ENCODE measurements at regions not wholly inside any gene's neighbourhood (a gene's known extent, or its start where the extent isn't known, plus 50 kb on each side); places are given as distances from the start of the nearest gene placed in this dataset.

DNA sequence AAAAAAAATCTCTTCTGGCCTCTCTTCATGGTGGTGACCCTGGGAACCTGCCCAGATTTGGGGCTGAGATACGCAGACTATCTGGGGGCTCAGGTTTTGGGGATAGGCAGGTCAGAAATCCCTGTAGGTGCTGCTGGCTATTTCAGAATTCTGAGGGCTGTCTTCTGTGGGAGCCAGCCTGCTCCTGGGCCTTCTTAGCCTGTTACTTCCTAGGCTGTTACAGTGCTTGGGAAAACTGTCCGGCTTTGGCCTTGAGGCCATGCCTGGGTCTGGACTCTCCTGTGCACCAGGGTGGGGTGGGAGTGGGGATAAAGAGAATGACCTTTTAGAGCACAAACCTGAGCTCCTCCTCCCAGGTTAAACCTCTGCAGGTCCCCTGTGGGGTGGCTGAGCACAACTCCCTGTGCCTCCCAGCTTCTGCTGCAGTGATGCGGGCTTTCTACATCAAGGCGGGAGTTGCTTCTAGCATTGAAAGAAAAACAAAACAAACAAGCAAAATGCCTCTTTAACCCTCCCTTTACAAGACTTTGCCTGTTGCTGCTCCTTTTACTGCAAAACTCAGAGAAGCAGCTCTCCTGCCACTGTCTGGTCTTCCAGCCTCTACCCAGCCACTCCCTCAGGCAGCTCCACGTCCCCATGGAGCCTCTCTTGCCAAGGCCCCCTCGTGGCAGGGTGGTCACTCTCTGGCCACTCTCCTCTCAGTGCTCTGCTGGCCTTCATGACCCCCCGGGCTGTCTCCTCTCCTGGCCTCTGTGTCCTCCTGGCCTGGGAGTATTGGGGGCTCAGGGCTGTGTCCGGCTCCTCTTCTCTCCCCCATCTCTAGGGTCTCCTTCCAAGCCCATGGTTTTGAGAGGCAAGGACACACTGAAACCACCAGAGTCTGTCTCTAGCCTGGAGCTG lies 293.0 kb upstream of the HS6ST1 start:
- Histone ChIP-seq H3K27ac (ENCODE audit: low read depth in 1 of 2, low read length in 2 of 2) (no peak overlapping the region), H3K4me1 (ENCODE audit: control insufficient read depth in 4 of 4, insufficient read depth in 4 of 4, low read length in 3 of 4) (no peaks in the 10 kb centered on the region), H3K9ac (ENCODE audit: low read depth in 1 of 2, low read length in 2 of 2) (no peak overlapping the region), H3K27me3 (ENCODE audit: control insufficient read depth in 4 of 4, insufficient read depth in 4 of 4, low read length in 3 of 4) (no peaks in the 10 kb centered on the region), H3K4me3 (ENCODE audit: low read depth in 1 of 3, low read length in 3 of 3) (no peak overlapping the region), H3K36me3 (ENCODE audit: control insufficient read depth in 4 of 4, insufficient read depth in 3 of 4, low read depth in 1 of 4, low read length in 3 of 4) (no peaks in the 10 kb centered on the region), H3K9me3 (ENCODE audit: control insufficient read depth in 4 of 4, low read length in 3 of 4) (no peaks in the 10 kb centered on the region)
- no peak for DNase-seq (ENCODE audit: low spot score)
- TF ChIP-seq SP1 (IDR thresholded peaks at IDR 0.05), result no peak
- no peak for TF ChIP-seq HNF4G (IDR thresholded peaks at IDR 0.05)
- TF ChIP-seq, protein P1, sequence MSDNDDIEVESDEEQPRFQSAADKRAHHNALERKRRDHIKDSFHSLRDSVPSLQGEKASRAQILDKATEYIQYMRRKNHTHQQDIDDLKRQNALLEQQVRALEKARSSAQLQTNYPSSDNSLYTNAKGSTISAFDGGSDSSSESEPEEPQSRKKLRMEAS (IDR thresholded peaks at IDR 0.05), result no peak
- no peak for TF ChIP-seq FOXA1 (IDR thresholded peaks at IDR 0.05)
- no peak for TF ChIP-seq EGR1 (IDR thresholded peaks at IDR 0.05; ENCODE audit: low read depth in 2 of 2)
- no peak for TF ChIP-seq JUND (IDR thresholded peaks at IDR 0.05)
- 88% methylated on average over 8 of the region's 8 CpGs for WGBS

DNA sequence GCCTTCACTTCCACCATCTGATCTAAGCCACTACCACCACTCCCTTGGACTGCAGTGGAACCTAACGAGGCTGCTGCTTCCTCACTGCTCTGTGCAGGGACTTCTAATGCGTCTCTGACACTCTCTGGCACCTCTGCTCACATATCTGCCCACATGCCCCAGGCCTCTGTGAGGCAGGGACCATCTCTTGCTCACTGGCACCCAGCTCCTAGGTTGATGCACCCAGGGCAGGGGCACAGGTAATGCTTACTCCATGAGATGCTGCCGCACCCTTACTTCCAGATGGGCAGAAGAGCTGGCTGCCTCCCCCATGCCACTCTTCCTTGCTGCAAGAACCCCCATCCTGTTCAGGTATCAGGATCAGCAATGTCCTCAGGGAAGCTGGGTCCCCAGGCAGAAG lies 294.0 kb upstream of the HS6ST1 start:
- H3K4me1 ChIP-seq (ENCODE audit: control insufficient read depth in 4 of 4, insufficient read depth in 4 of 4, low read length in 3 of 4), result no peaks in the 10 kb centered on the region
- WGBS, result 86% methylated on average over 3 of the region's 3 CpGs
- no peak overlapping the region for H3K9ac ChIP-seq (ENCODE audit: low read depth in 1 of 2, low read length in 2 of 2)
- TF ChIP-seq RXRA (IDR thresholded peaks at IDR 0.05) (no peak), YY1 (IDR thresholded peaks at IDR 0.05) (no peak), JUND (IDR thresholded peaks at IDR 0.05) (no peak), FOXA1 (IDR thresholded peaks at IDR 0.05) (no peak), SP1 (IDR thresholded peaks at IDR 0.05) (no peak), TAF1 (conservative IDR thresholded peaks at IDR 0.05) (no peak), GABPA (IDR thresholded peaks at IDR 0.05 in 1 of 2, conservative IDR thresholded peaks at IDR 0.05 in 1 of 2) (no peak), RAD21 (IDR thresholded peaks at IDR 0.05) (no peak), HNF4A (conservative IDR thresholded peaks at IDR 0.05) (no peak), EGR1 (IDR thresholded peaks at IDR 0.05; ENCODE audit: low read depth in 2 of 2) (no peak), FOXA2 (IDR thresholded peaks at IDR 0.05) (no peak), HNF4G (IDR thresholded peaks at IDR 0.05) (no peak)
- TF ChIP-seq, protein P1 (IDR thresholded peaks at IDR 0.05), result no peak
- TF ChIP-seq, protein P2, sequence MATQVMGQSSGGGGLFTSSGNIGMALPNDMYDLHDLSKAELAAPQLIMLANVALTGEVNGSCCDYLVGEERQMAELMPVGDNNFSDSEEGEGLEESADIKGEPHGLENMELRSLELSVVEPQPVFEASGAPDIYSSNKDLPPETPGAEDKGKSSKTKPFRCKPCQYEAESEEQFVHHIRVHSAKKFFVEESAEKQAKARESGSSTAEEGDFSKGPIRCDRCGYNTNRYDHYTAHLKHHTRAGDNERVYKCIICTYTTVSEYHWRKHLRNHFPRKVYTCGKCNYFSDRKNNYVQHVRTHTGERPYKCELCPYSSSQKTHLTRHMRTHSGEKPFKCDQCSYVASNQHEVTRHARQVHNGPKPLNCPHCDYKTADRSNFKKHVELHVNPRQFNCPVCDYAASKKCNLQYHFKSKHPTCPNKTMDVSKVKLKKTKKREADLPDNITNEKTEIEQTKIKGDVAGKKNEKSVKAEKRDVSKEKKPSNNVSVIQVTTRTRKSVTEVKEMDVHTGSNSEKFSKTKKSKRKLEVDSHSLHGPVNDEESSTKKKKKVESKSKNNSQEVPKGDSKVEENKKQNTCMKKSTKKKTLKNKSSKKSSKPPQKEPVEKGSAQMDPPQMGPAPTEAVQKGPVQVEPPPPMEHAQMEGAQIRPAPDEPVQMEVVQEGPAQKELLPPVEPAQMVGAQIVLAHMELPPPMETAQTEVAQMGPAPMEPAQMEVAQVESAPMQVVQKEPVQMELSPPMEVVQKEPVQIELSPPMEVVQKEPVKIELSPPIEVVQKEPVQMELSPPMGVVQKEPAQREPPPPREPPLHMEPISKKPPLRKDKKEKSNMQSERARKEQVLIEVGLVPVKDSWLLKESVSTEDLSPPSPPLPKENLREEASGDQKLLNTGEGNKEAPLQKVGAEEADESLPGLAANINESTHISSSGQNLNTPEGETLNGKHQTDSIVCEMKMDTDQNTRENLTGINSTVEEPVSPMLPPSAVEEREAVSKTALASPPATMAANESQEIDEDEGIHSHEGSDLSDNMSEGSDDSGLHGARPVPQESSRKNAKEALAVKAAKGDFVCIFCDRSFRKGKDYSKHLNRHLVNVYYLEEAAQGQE (IDR thresholded peaks at IDR 0.05), result no peak
- TF ChIP-seq, protein P3, sequence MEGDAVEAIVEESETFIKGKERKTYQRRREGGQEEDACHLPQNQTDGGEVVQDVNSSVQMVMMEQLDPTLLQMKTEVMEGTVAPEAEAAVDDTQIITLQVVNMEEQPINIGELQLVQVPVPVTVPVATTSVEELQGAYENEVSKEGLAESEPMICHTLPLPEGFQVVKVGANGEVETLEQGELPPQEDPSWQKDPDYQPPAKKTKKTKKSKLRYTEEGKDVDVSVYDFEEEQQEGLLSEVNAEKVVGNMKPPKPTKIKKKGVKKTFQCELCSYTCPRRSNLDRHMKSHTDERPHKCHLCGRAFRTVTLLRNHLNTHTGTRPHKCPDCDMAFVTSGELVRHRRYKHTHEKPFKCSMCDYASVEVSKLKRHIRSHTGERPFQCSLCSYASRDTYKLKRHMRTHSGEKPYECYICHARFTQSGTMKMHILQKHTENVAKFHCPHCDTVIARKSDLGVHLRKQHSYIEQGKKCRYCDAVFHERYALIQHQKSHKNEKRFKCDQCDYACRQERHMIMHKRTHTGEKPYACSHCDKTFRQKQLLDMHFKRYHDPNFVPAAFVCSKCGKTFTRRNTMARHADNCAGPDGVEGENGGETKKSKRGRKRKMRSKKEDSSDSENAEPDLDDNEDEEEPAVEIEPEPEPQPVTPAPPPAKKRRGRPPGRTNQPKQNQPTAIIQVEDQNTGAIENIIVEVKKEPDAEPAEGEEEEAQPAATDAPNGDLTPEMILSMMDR (IDR thresholded peaks at IDR 0.05; ENCODE audit: low read depth, low read length, missing input control), result no peak
- TF ChIP-seq, protein P4, sequence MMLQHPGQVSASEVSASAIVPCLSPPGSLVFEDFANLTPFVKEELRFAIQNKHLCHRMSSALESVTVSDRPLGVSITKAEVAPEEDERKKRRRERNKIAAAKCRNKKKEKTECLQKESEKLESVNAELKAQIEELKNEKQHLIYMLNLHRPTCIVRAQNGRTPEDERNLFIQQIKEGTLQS (IDR thresholded peaks at IDR 0.05), result no peak
- no peak overlapping the region for H3K27ac ChIP-seq (ENCODE audit: low read depth in 1 of 2, low read length in 2 of 2)
- no peaks in the 10 kb centered on the region for H3K36me3 ChIP-seq (ENCODE audit: control insufficient read depth in 4 of 4, insufficient read depth in 3 of 4, low read depth in 1 of 4, low read length in 3 of 4)
- DNase-seq (ENCODE audit: low spot score), result no peak
- no peaks in the 10 kb centered on the region for H3K27me3 ChIP-seq (ENCODE audit: control insufficient read depth in 4 of 4, insufficient read depth in 4 of 4, low read length in 3 of 4)
- no peaks in the 10 kb centered on the region for H3K9me3 ChIP-seq (ENCODE audit: control insufficient read depth in 4 of 4, low read length in 3 of 4)
- H3K4me3 ChIP-seq (ENCODE audit: low read depth in 1 of 3, low read length in 3 of 3), result no peak overlapping the region

Data from liver (tissue), 8 donors.